ENCODE measurements at regions not wholly inside any gene's neighbourhood (a gene's known extent, or its start where the extent isn't known, plus 50 kb on each side); places are given as distances from the start of the nearest gene placed in this dataset.

DNA sequence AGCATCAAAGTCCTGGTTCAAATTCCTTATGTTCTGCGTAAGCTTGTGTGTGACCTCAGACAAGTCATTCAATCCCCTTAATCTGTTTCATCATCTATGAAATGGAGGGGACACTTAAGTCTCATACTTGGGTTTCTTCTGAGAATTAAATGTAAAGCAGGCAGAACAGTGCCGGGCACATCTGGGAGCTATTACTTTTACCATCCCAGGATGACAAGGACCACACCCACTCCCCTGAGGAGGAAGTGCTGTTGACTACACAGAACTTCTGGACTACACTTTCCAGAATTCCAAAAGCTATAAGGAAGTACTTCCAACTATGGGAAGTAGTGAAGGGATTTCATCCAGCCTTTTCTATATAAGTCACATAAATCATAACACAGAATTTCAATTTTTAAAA, 294.9 kb downstream of the IPMK start:
- H3K36me3 ChIP-seq (ENCODE audit: control insufficient read depth in 2 of 2, extremely low read depth in 1 of 2, insufficient read depth in 2 of 2, low read length in 2 of 2) = no peaks in the 10 kb centered on the region
- no peaks in the 10 kb centered on the region for H3K27me3 ChIP-seq (ENCODE audit: control insufficient read depth, extremely low read depth, insufficient read depth, low read length)
- no peak overlapping the region for H3K4me2 ChIP-seq (ENCODE audit: control insufficient read depth, extremely low read depth, insufficient read depth, low read depth, low read length)
- no peak overlapping the region for H3K4me3 ChIP-seq (ENCODE audit: control insufficient read depth in 2 of 3, extremely low read depth in 1 of 3, insufficient read depth in 2 of 3, low read depth in 1 of 3, low read length in 3 of 3)
- no peaks in the 10 kb centered on the region for H3K4me1 ChIP-seq (ENCODE audit: control insufficient read depth, extremely low read depth, insufficient read depth, low read length)
- H3K9me3 ChIP-seq (ENCODE audit: control insufficient read depth, low read depth, low read length) = no peaks in the 10 kb centered on the region
- H3K9me1 ChIP-seq (ENCODE audit: control insufficient read depth, extremely low read depth, insufficient read depth, low read length) = no peaks in the 10 kb centered on the region
- no peak overlapping the region for H3K9ac ChIP-seq (ENCODE audit: control insufficient read depth, extremely low read depth, insufficient read depth, low read length)
- DNase-seq (ENCODE audit: low read depth, low spot score) (no peak), FAIRE-seq (no peak)
- H3K79me2 ChIP-seq (ENCODE audit: control insufficient read depth, insufficient read depth, low read length) = no peaks in the 10 kb centered on the region
- dilution Hi-C loops (cut with MboI; ENCODE audit: extremely low pct_ligation_motif_present, low sequenced_read_pairs) = no loop called here
- no peaks in the 10 kb centered on the region for H4K20me1 ChIP-seq (ENCODE audit: control insufficient read depth, extremely low read depth, insufficient read depth, low read length)
- no peak for TF ChIP-seq EZH2 (IDR thresholded peaks at IDR 0.05; ENCODE audit: low read length)
- TF ChIP-seq, protein P1, sequence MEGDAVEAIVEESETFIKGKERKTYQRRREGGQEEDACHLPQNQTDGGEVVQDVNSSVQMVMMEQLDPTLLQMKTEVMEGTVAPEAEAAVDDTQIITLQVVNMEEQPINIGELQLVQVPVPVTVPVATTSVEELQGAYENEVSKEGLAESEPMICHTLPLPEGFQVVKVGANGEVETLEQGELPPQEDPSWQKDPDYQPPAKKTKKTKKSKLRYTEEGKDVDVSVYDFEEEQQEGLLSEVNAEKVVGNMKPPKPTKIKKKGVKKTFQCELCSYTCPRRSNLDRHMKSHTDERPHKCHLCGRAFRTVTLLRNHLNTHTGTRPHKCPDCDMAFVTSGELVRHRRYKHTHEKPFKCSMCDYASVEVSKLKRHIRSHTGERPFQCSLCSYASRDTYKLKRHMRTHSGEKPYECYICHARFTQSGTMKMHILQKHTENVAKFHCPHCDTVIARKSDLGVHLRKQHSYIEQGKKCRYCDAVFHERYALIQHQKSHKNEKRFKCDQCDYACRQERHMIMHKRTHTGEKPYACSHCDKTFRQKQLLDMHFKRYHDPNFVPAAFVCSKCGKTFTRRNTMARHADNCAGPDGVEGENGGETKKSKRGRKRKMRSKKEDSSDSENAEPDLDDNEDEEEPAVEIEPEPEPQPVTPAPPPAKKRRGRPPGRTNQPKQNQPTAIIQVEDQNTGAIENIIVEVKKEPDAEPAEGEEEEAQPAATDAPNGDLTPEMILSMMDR (optimal IDR thresholded peaks at IDR 0.05 in 1 of 3, IDR thresholded peaks at IDR 0.05 in 1 of 3, conservative IDR thresholded peaks at IDR 0.05 in 1 of 3; ENCODE audit: extremely low read depth in 1 of 3, insufficient read depth in 2 of 3, low read length in 3 of 3) = no peak
- no peak overlapping the region for H2AFZ ChIP-seq (ENCODE audit: control insufficient read depth, low read length)
- no peak overlapping the region for H3K27ac ChIP-seq (ENCODE audit: control insufficient read depth, insufficient read depth, low read length)

- Histone ChIP-seq H3K9me1 (ENCODE audit: control insufficient read depth, extremely low read depth, insufficient read depth, low read length) (no peaks in the 10 kb centered on the region), H3K79me2 (ENCODE audit: control insufficient read depth, insufficient read depth, low read length) (no peaks in the 10 kb centered on the region), H3K27ac (ENCODE audit: control insufficient read depth, insufficient read depth, low read length) (no peak overlapping the region), H4K20me1 (ENCODE audit: control insufficient read depth, extremely low read depth, insufficient read depth, low read length) (no peaks in the 10 kb centered on the region), H3K27me3 (ENCODE audit: control insufficient read depth, extremely low read depth, insufficient read depth, low read length) (no peaks in the 10 kb centered on the region), H3K4me3 (ENCODE audit: control insufficient read depth in 2 of 3, extremely low read depth in 1 of 3, insufficient read depth in 2 of 3, low read depth in 1 of 3, low read length in 3 of 3) (no peak overlapping the region), H3K9ac (ENCODE audit: control insufficient read depth, extremely low read depth, insufficient read depth, low read length) (no peak overlapping the region), H2AFZ (ENCODE audit: control insufficient read depth, low read length) (no peak overlapping the region), H3K9me3 (ENCODE audit: control insufficient read depth, low read depth, low read length) (no peaks in the 10 kb centered on the region), H3K36me3 (ENCODE audit: control insufficient read depth in 2 of 2, extremely low read depth in 1 of 2, insufficient read depth in 2 of 2, low read length in 2 of 2) (no peaks in the 10 kb centered on the region), H3K4me1 (ENCODE audit: control insufficient read depth, extremely low read depth, insufficient read depth, low read length) (no peaks in the 10 kb centered on the region), H3K4me2 (ENCODE audit: control insufficient read depth, extremely low read depth, insufficient read depth, low read depth, low read length) (no peak overlapping the region)
- DNase-seq (ENCODE audit: low read depth, low spot score) (no peak), FAIRE-seq (no peak)
- TF ChIP-seq, protein P1 (optimal IDR thresholded peaks at IDR 0.05 in 1 of 3, IDR thresholded peaks at IDR 0.05 in 1 of 3, conservative IDR thresholded peaks at IDR 0.05 in 1 of 3; ENCODE audit: extremely low read depth in 1 of 3, insufficient read depth in 2 of 3, low read length in 3 of 3) = no peak
- dilution Hi-C loops (cut with MboI; ENCODE audit: extremely low pct_ligation_motif_present, low sequenced_read_pairs) = no loop called here
Measured at GRCh38 chr10:57968328-57969016, 299.2 kb downstream of the IPMK start.

All from keratinocyte (primary cell).